Smooth muscle cell of the brain vasculature (primary cell): ENCODE measurements at regions not wholly inside any gene's neighbourhood (a gene's known extent, or its start where the extent isn't known, plus 50 kb on each side); places are given as distances from the start of the nearest gene placed in this dataset.

Source experiments
- DNase-seq: peaks from one replicate; pipeline ENCODE4 v3.0.0-alpha.2; 2012; ENCODE audit warnings: low read depth, low spot score

GRCh38 chr6:45791211-45792168 lies 224.2 kb downstream of the CLIC5 start:
- DNase-seq, result no peak

GRCh38 chr6:45789238-45789637 lies 226.4 kb downstream of the CLIC5 start:
- DNase-seq, result no peak

GRCh38 chr6:45787384-45787783 lies 228.3 kb downstream of the CLIC5 start:
- DNase-seq, result no peak

GRCh38 chr6:45786355-45786781 lies 229.3 kb downstream of the CLIC5 start:
- DNase-seq, result no peak

GRCh38 chr6:45784250-45784649 lies 231.4 kb downstream of the CLIC5 start:
- DNase-seq, result no peak

- no peak for DNase-seq
Measured at GRCh38 chr6:45783716-45784115, 231.9 kb downstream of the CLIC5 start.

GRCh38 chr6:45781890-45782289 lies 233.8 kb downstream of the CLIC5 start:
- no peak for DNase-seq

- no peak for DNase-seq
Measured at GRCh38 chr6:45780523-45780922, 235.1 kb downstream of the CLIC5 start.

- no peak for DNase-seq
Measured at GRCh38 chr6:45775026-45775697, 240.5 kb downstream of the CLIC5 start.

- no peak for DNase-seq
Measured at GRCh38 chr6:45773906-45774305, 241.8 kb downstream of the CLIC5 start.

GRCh38 chr6:45772886-45773495 lies 242.7 kb downstream of the CLIC5 start:
- DNase-seq, result no peak

- DNase-seq, result no peak
Measured at GRCh38 chr6:45772051-45772450, 243.6 kb downstream of the CLIC5 start.

GRCh38 chr6:45763281-45763680 lies 252.4 kb downstream of the CLIC5 start:
- DNase-seq, result no peak

GRCh38 chr6:45759472-45759810 lies 256.2 kb downstream of the CLIC5 start:
- no peak for DNase-seq

- no peak for DNase-seq
Measured at GRCh38 chr6:45758787-45759471, 256.7 kb downstream of the CLIC5 start.

- no peak for DNase-seq
Measured at GRCh38 chr6:45757443-45758130, 258.1 kb downstream of the CLIC5 start.

GRCh38 chr6:45756606-45757005 lies 259.1 kb downstream of the CLIC5 start:
- DNase-seq, result no peak

GRCh38 chr6:45754432-45754831 lies 261.2 kb downstream of the CLIC5 start:
- DNase-seq, result no peak

- DNase-seq, result no peak
Measured at GRCh38 chr6:45746046-45746445, 269.6 kb downstream of the CLIC5 start.

GRCh38 chr6:45743028-45743615 lies 272.5 kb downstream of the CLIC5 start:
- DNase-seq, result no peak

- DNase-seq, result no peak
Measured at GRCh38 chr6:45742591-45742990, 273.1 kb downstream of the CLIC5 start.
